ENCODE measurements at regions not wholly inside any gene's neighbourhood (a gene's known extent, or its start where the extent isn't known, plus 50 kb on each side); places are given as distances from the start of the nearest gene placed in this dataset.

DNA sequence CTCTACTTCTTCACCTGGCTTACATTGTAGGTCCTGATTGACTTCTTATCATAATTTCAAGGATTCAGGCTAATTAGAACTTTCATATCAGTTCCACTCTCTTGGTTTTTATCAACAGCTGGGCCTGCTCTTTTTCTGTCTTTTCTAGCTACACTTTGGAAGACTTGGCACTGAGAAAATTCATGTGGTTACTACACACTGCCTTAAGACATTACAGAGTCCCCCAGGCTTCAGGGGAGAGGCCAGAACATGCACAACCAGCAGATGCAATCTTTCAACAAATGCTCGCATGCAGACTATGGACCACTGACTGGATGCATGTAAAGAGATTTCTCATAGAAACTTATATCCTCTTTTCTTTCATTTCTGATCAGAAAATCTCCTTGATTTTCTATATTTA is 423.5 kb downstream of the TUSC7 start:
- Histone ChIP-seq H4K20me1 (replicated peaks in 1 of 2; ENCODE audit: control insufficient read depth in 1 of 2, insufficient read depth in 2 of 2, low read length in 2 of 2) (no peaks in the 10 kb centered on the region), H3K79me1 (ENCODE audit: low read depth, low read length) (no peaks in the 10 kb centered on the region), H3K18ac (ENCODE audit: extremely low read depth, low read length) (no peak overlapping the region), H3K23ac (ENCODE audit: insufficient read length) (no peak overlapping the region), H3K4me2 (ENCODE audit: insufficient read depth in 1 of 2, low read depth in 2 of 2, low read length in 2 of 2) (no peak overlapping the region), H3K4ac (replicated peaks; ENCODE audit: insufficient read length, low read depth, low read length) (no peak overlapping the region), H4K91ac (replicated peaks; ENCODE audit: insufficient read length, low read length) (no peak overlapping the region), H2AK5ac (ENCODE audit: low read depth, low read length) (no peak overlapping the region), H3K56ac (replicated peaks; ENCODE audit: insufficient read length, low read depth, low read length) (no peak overlapping the region), H3K9ac (replicated peaks in 1 of 4; ENCODE audit: extremely low read depth in 1 of 4, low read depth in 3 of 4, low read length in 3 of 4) (no peak overlapping the region), H3K4me3 (ENCODE audit: extremely low read depth in 1 of 4, insufficient read depth in 2 of 4, low read depth in 3 of 4, low read length in 4 of 4) (no peak overlapping the region), H3K36me3 (ENCODE audit: control insufficient read depth in 2 of 4, insufficient read depth in 4 of 4, low read length in 3 of 4) (no peaks in the 10 kb centered on the region), H3K14ac (ENCODE audit: insufficient read length) (no peak overlapping the region), H3K79me2 (ENCODE audit: control insufficient read depth in 1 of 2, insufficient read depth in 2 of 2, low read length in 2 of 2) (no peaks in the 10 kb centered on the region), H3K27ac (ENCODE audit: low read depth, low read length) (no peak overlapping the region), H2BK12ac (ENCODE audit: low read depth, low read length) (no peak overlapping the region), H3K23me2 (ENCODE audit: low read depth, low read length) (no peaks in the 10 kb centered on the region), H4K5ac (ENCODE audit: insufficient read length, low read depth, low read length) (no peak overlapping the region), H2AFZ (ENCODE audit: low read length) (no peak overlapping the region), H2BK15ac (ENCODE audit: low read length) (no peak overlapping the region), H2BK120ac (replicated peaks; ENCODE audit: low read depth, low read length) (no peak overlapping the region), H4K8ac (ENCODE audit: extremely low read depth, insufficient read depth, low read length) (no peak overlapping the region), H3K27me3 (replicated peaks in 1 of 4; ENCODE audit: control insufficient read depth in 3 of 4, extremely low read depth in 1 of 4, insufficient read depth in 3 of 4, low read length in 3 of 4) (no peaks in the 10 kb centered on the region), H3K4me1 (replicated peaks in 1 of 4; ENCODE audit: control insufficient read depth in 3 of 4, insufficient read depth in 4 of 4, low read length in 3 of 4) (no peaks in the 10 kb centered on the region), H3K9me3 (ENCODE audit: insufficient read depth in 2 of 2, low read depth in 1 of 2, low read length in 1 of 2) (no peaks in the 10 kb centered on the region), H2BK5ac (ENCODE audit: low read depth, low read length) (no peak overlapping the region), H2BK20ac (ENCODE audit: low read length) (no peak overlapping the region)
- 95% methylated on average over 1 of the region's 1 CpG; no CpG with 5 or more reads in 1 of the 2 experiments for WGBS, 2 experiments (ENCODE audit: extremely low coverage in 1 of 2, insufficient coverage in 1 of 2, insufficient read length in 1 of 2, insufficient replicate concordance in 2 of 2, low coverage in 1 of 2, low lambda C conversion rate in 2 of 2, missing lambda C conversion rate in 1 of 2)
- DNase-seq (ENCODE audit: low read depth in 1 of 2, low spot score in 2 of 2): no peak
- FAIRE-seq: no peak
- POLR2A ChIA-PET (ENCODE audit: partially characterized antibody): no interaction called here
- CTCF ChIA-PET (ENCODE audit: partially characterized antibody): no interaction called here
- TF ChIP-seq MAFK (IDR thresholded peaks at IDR 0.05; ENCODE audit: low read depth, low read length) (no peak), TBP (IDR thresholded peaks at IDR 0.05; ENCODE audit: low read depth, low read length) (no peak), NANOG (IDR thresholded peaks at IDR 0.05; ENCODE audit: insufficient read depth, low read depth, low read length, poor library complexity, severe bottlenecking) (no peak), BRCA1 (IDR thresholded peaks at IDR 0.05; ENCODE audit: low read depth, low read length) (no peak), ZNF274 (IDR thresholded peaks at IDR 0.05; ENCODE audit: borderline replicate concordance, extremely low read depth, low read length) (no peak), NRF1 (IDR thresholded peaks at IDR 0.05; ENCODE audit: low read depth, low read length) (no peak), KDM4A (IDR thresholded peaks at IDR 0.05; ENCODE audit: low read depth, low read length, severe bottlenecking) (no peak), JUN (IDR thresholded peaks at IDR 0.05; ENCODE audit: low read depth, low read length) (no peak)
- TF ChIP-seq, protein P1, sequence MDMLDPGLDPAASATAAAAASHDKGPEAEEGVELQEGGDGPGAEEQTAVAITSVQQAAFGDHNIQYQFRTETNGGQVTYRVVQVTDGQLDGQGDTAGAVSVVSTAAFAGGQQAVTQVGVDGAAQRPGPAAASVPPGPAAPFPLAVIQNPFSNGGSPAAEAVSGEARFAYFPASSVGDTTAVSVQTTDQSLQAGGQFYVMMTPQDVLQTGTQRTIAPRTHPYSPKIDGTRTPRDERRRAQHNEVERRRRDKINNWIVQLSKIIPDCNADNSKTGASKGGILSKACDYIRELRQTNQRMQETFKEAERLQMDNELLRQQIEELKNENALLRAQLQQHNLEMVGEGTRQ (IDR thresholded peaks at IDR 0.05; ENCODE audit: low read length): no peak
- TF ChIP-seq, protein P2, sequence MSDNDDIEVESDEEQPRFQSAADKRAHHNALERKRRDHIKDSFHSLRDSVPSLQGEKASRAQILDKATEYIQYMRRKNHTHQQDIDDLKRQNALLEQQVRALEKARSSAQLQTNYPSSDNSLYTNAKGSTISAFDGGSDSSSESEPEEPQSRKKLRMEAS (IDR thresholded peaks at IDR 0.05): no peak
